DOHH2 (cell line): ENCODE measurements at regions not wholly inside any gene's neighbourhood (a gene's known extent, or its start where the extent isn't known, plus 50 kb on each side); places are given as distances from the start of the nearest gene placed in this dataset.
"Not testable (repeated sequence)": the region's sequence is repeated elsewhere in the genome, so short reads cannot be mapped to it uniquely, and the experiment has no call there.

ENCODE experiments used
- H3F3A ChIP-seq: fragments of 200-600 bp; sonication (generic), shearing (Covaris generic); 2 replicates; pipeline ENCODE4 v1.6.0; 2016; ENCODE audit warnings: antibody characterized with exemption, mild to moderate bottlenecking; ENCODE audit not compliant: control insufficient read depth, insufficient read depth
- H3K27ac ChIP-seq: fragments of 200-600 bp; sonication (generic); 2 replicates; pipeline ENCODE4 v1.5.1; 2014; ENCODE audit warnings: low read depth, mild to moderate bottlenecking, low read length, moderate library complexity
- H3K27me3 ChIP-seq: fragments of 200-600 bp; sonication (generic); 2 replicates; pipeline ENCODE4 v1.6.1; 2014; ENCODE audit warnings: mild to moderate bottlenecking, low read length, mixed read lengths; ENCODE audit not compliant: control insufficient read depth
- H3K36me3 ChIP-seq: fragments of 200-600 bp; sonication (generic); 2 replicates; pipeline ENCODE4 v1.6.1; 2014; ENCODE audit warnings: mild to moderate bottlenecking, low read length, moderate library complexity, mixed read lengths; ENCODE audit not compliant: control insufficient read depth
- H3K4me1 ChIP-seq: fragments of 200-600 bp; sonication (generic); 2 replicates; pipeline ENCODE4 v1.6.1; 2014; ENCODE audit warnings: mild to moderate bottlenecking, low read length, mixed read lengths; ENCODE audit not compliant: control insufficient read depth
- H3K4me2 ChIP-seq: fragments of 200-600 bp; sonication (generic); 2 replicates; pipeline ENCODE4 v1.6.0; 2014; ENCODE audit warnings: mild to moderate bottlenecking, low read length, moderate library complexity
- H3K4me3 ChIP-seq: fragments of 200-600 bp; sonication (generic); 2 replicates; pipeline ENCODE4 v1.5.1; 2014; ENCODE audit warnings: mild to moderate bottlenecking, low read length, mixed read lengths
- H3K79me2 ChIP-seq: fragments of 200-600 bp; sonication (generic); 2 replicates; pipeline ENCODE4 v1.6.1; 2014; ENCODE audit warnings: mild to moderate bottlenecking, low read length, mixed read lengths; ENCODE audit not compliant: control insufficient read depth
- H3K9me2 ChIP-seq: fragments of 200-600 bp; sonication (generic); replicated peaks from 2 replicates; pipeline ENCODE4 v1.6.1; 2014; ENCODE audit warnings: mild to moderate bottlenecking, low read length, mixed read lengths; ENCODE audit not compliant: control insufficient read depth
- H3K9me3 ChIP-seq: fragments of 200-600 bp; sonication (generic); 2 replicates; pipeline ENCODE4 v1.6.1; 2014; ENCODE audit warnings: antibody characterized with exemption, low read length, mixed read lengths; ENCODE audit not compliant: control insufficient read depth, insufficient read depth
- H4K20me1 ChIP-seq: fragments of 200-600 bp; sonication (generic); 2 replicates; pipeline ENCODE4 v1.6.0; 2014; ENCODE audit warnings: low read depth, mild to moderate bottlenecking, antibody characterized with exemption, low read length, moderate library complexity; ENCODE audit not compliant: control insufficient read depth, insufficient read depth
- EZH2phosphoT487 ChIP-seq: fragments of 200-600 bp; sonication (generic); IDR thresholded peaks from 2 replicates; pipeline ENCODE4 v1.6.1; 2017; ENCODE audit warnings: borderline replicate concordance, mild to moderate bottlenecking, antibody characterized with exemption, low read length, moderate library complexity, mixed read lengths
- TF ChIP-seq, protein P1 (sequence below): fragments of 200-600 bp; sonication (generic); IDR thresholded peaks from one replicate; pipeline ENCODE4 v1.5.1; 2014; ENCODE audit warnings: antibody characterized with exemption, mild to moderate bottlenecking, low read depth, low read length; ENCODE audit not compliant: poor library complexity, severe bottlenecking

DNA sequence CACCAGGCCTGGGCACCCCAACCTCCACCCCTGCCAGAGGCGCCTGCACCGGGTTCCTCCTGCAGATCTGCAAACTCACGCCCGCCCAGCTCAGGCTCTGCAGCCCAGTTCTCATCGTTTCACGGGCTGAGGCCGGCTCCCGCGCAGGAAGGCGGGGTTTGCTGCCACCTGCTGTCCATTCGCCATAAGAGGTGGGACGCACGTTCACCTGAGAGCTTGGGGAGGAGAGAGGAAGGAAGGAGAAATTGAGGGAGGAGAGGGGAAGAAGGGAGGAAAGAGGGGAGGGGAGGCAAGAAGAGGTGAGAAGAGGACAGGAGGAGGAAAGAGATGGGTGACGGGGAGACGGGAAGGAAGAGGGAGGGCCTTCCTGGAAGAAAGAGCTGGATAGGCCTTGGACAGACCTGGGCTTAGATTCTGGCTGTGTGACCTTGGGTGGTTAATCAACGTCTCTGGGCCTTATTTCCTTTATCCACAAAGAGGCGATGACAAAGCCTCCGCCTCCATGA lies 114.5 kb downstream of the ADRA2C start:
- no peaks in the 10 kb centered on the region for H4K20me1 ChIP-seq
- no peak overlapping the region for H3K4me3 ChIP-seq
- peaks cover 11% of the 10 kb centered on the region for H3K9me3 ChIP-seq
- TF ChIP-seq, protein P1, sequence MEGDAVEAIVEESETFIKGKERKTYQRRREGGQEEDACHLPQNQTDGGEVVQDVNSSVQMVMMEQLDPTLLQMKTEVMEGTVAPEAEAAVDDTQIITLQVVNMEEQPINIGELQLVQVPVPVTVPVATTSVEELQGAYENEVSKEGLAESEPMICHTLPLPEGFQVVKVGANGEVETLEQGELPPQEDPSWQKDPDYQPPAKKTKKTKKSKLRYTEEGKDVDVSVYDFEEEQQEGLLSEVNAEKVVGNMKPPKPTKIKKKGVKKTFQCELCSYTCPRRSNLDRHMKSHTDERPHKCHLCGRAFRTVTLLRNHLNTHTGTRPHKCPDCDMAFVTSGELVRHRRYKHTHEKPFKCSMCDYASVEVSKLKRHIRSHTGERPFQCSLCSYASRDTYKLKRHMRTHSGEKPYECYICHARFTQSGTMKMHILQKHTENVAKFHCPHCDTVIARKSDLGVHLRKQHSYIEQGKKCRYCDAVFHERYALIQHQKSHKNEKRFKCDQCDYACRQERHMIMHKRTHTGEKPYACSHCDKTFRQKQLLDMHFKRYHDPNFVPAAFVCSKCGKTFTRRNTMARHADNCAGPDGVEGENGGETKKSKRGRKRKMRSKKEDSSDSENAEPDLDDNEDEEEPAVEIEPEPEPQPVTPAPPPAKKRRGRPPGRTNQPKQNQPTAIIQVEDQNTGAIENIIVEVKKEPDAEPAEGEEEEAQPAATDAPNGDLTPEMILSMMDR, result peak; percentile 90
- no peak for TF ChIP-seq EZH2phosphoT487
- H3K4me2 ChIP-seq, result peak overlapping the region; percentile 43; the same call in 1 of the 2 replicates
- no peaks in the 10 kb centered on the region for H3K36me3 ChIP-seq
- no peaks in the 10 kb centered on the region for H3F3A ChIP-seq
- H3K27me3 ChIP-seq, result peaks cover 30% of the 10 kb centered on the region
- peaks cover 8% of the 10 kb centered on the region for H3K4me1 ChIP-seq
- H3K79me2 ChIP-seq, result no peaks in the 10 kb centered on the region
- no peak overlapping the region for H3K27ac ChIP-seq
- H3K9me2 ChIP-seq, result no peaks in the 10 kb centered on the region

DNA sequence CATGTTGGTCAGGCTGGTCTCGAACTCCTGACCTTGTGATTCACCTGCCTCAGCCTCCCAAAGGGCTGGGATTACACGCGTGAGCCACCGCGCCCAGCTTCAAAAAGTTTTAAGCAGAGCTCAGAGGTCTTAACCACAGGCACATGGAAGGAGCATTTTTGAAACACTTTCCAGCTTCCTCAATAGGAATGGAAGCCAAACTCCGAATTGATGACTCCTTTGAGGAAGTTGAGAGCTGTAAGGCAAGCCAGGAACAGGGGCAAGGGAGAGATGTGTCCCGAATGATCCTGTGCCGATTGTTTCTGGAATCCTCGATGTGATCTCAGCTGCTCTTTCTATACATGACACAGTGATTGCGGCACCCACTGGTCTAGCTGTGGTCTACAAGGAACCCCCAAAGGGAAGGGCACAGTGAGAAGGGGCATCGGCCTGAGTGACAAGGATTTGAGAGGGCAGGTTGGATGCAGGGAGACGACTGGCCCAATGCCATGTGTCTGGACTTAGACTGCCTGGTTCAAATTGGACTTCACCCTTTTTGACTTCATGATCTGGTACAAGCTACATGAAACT lies 116.2 kb downstream of the ADRA2C start:
- Histone ChIP-seq H3K9me3 (peaks cover 11% of the 10 kb centered on the region), H3K27me3 (peaks cover 26% of the 10 kb centered on the region)
- H3K4me2 ChIP-seq, H3K27ac ChIP-seq, H3K4me1 ChIP-seq, H3F3A ChIP-seq, H3K79me2 ChIP-seq, H3K36me3 ChIP-seq, H3K9me2 ChIP-seq, H4K20me1 ChIP-seq, H3K4me3 ChIP-seq: not testable (repeated sequence)

DNA sequence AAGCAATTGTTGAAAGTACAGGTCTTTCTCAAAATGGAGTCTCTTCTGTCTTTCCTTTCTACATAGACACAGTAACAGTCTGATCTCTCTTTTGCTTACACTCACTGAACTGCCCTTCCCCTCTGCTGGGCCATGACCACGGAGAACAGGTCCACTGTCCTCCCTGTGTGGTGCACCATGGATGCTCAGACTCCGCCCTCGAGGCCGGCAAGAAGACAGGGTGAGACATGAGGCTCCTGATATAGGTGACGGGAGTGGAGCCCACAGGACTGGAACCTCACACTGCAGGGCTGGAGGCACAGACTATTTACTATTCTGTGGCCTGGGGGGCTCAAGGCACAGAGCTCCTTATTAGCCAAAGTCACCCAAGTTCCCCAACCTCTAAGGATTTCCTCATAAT lies 118.1 kb downstream of the ADRA2C start:
- H3K4me1 ChIP-seq, H3K9me2 ChIP-seq, H3F3A ChIP-seq, H3K9me3 ChIP-seq, H3K27ac ChIP-seq, H3K79me2 ChIP-seq, H3K4me2 ChIP-seq, H3K4me3 ChIP-seq, H3K36me3 ChIP-seq, H4K20me1 ChIP-seq: not testable (repeated sequence)
- peaks cover 11% of the 10 kb centered on the region for H3K27me3 ChIP-seq

DNA sequence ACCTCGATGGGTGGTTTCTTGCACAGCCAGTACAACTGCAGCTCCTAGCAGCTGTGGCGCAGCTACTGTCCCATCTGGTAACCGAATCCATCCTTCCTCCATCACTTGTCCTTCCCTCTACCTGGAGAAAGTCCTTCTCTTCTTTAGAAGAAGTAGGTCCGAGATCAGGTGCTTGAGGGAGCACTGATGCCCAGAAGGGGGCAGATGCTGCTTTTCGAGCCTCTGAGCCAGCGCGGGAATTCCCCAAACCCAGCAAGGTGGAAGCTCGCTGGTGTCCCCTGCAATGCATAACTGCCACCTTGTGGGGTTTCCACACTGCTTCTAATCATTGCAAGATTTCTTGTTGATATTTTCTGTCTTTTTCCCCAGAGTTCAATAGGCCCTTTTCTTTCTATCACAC lies 127.4 kb downstream of the ADRA2C start:
- H3K36me3 ChIP-seq, H3K79me2 ChIP-seq, H3K27me3 ChIP-seq, H3K9me3 ChIP-seq, H3F3A ChIP-seq, H4K20me1 ChIP-seq, H3K4me1 ChIP-seq, H3K4me2 ChIP-seq, H3K27ac ChIP-seq, H3K4me3 ChIP-seq, H3K9me2 ChIP-seq: not testable (repeated sequence)
- TF ChIP-seq, protein P1, result peak; percentile 18

DNA sequence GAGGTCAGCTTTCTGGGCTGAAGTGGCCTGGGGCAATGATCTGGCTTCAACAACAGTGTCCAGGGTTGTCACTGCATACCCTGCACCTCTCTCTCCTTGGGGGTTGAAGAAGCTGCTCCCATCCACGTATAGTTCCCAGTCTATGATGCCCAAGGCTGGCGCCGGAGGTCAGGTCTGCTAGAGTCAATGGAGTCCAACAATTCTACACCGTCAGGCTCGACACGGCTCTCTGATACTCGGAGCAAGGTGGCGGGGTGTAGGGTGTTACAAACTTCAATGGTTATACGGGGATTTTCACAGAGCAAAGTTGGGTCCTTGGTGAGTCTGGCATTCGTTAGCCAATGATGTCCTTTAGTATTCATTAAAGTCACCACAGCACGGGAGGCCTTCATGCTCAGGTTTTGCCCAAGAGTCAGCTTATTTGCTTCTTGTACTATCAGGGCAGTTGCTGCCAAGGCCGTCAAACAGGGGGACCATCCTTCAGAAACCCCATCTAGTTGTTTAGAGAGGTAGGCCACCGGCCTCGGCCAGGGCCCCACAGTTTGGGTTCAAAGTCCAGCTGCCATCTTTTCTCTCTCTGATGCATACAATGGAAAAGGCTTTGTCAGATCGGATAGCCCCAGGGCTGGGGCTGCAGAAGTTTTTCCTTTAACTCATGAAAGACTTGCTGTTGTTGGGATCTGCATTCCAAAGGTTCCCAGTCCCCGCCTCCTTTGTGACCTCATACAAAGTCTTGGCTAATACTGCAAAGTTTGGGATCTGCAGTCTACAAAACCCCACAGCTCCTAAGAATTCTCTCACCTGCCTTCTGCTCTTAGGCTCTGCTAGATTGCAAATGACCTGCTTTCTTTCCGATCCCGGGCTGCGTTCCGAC lies 128.1 kb downstream of the ADRA2C start:
- H3K4me2 ChIP-seq, H3K79me2 ChIP-seq, H4K20me1 ChIP-seq, H3K27ac ChIP-seq, H3K9me2 ChIP-seq, H3K4me1 ChIP-seq, H3K9me3 ChIP-seq, H3K4me3 ChIP-seq, H3K36me3 ChIP-seq, H3F3A ChIP-seq, H3K27me3 ChIP-seq: not testable (repeated sequence)
